HEK293 (cell line): ENCODE measurements at regions not wholly inside any gene's neighbourhood (a gene's known extent, or its start where the extent isn't known, plus 50 kb on each side); places are given as distances from the start of the nearest gene placed in this dataset.

ENCODE experiments used
- CTCF ChIA-PET: fragments of 350-600 bp; formaldehyde crosslinking; extraction: SDS; loops from one replicate; lab custom pipeline; 2021; ENCODE audit warnings: antibody characterized with exemption; lab: Yijun Ruan, JAX
- POLR2A ChIA-PET: fragments of 300-600 bp; formaldehyde crosslinking; extraction: SDS; loops from one replicate; lab custom pipeline; 2020; ENCODE audit warnings: antibody characterized with exemption, inconsistent platforms; lab: Yijun Ruan, JAX
- H3K27ac ChIP-seq: fragments of 200-500 bp; sonication (Bioruptor generic); 2 replicates; pipeline ENCODE4 v1.5.1; 2014; ENCODE audit warnings: low read depth, low read length, control low read depth, inconsistent platforms; ENCODE audit errors: extremely low read depth
- H3K36me3 ChIP-seq, 2 experiments: fragments of 200-500 bp in 1 of 2; sonication (Bioruptor generic) in 1 of 2; 1 replicate in 1 of 2; 2 replicates in 1 of 2; pipeline ENCODE4 v1.5.1; 2014 to 2017; ENCODE audit warnings: inconsistent platforms in 2 of 2, low read length in 2 of 2; ENCODE audit not compliant: control insufficient read depth in 2 of 2, insufficient read depth in 1 of 2
- H3K4me1 ChIP-seq: fragments of 200-500 bp; sonication (Bioruptor generic); 2 replicates; pipeline ENCODE4 v1.5.1; 2014; ENCODE audit warnings: mild to moderate bottlenecking, low read length, inconsistent platforms; ENCODE audit not compliant: control insufficient read depth, insufficient read depth
- H3K4me3 ChIP-seq: 2 replicates; pipeline ENCODE4 v1.5.1; 2011; ENCODE audit warnings: low read depth, mild to moderate bottlenecking, control low read depth, low read length, moderate library complexity
- H3K9me3 ChIP-seq: fragments of 200-500 bp; sonication (Bioruptor generic); 2 replicates; pipeline ENCODE4 v1.5.1; 2014; ENCODE audit warnings: low read depth, low read length, inconsistent platforms; ENCODE audit not compliant: control insufficient read depth, insufficient read depth
- GLIS1 ChIP-seq: fragments of 450-650 bp; formaldehyde crosslinking; IDR thresholded peaks from 2 replicates; pipeline ENCODE4 v1.5.1; 2016; ENCODE audit warnings: missing biosample characterization, missing genetic modification characterization
- MEIS1 ChIP-seq: sonication (generic); formaldehyde crosslinking; IDR thresholded peaks from 2 replicates; pipeline ENCODE4 v1.8.1; 2022; ENCODE audit warnings: missing genetic modification reagents, mild to moderate bottlenecking, borderline replicate concordance
- RBAK ChIP-seq: fragments of 450-650 bp; formaldehyde crosslinking; IDR thresholded peaks from 2 replicates; pipeline ENCODE4 v1.5.1; 2016; ENCODE audit warnings: missing biosample characterization, missing genetic modification characterization
- SETDB1 ChIP-seq: IDR thresholded peaks from one replicate; pipeline ENCODE4 v1.6.1; 2017; ENCODE audit warnings: mild to moderate bottlenecking, low read length, moderate library complexity, mixed read lengths; ENCODE audit not compliant: insufficient read length
- SP2 ChIP-seq: fragments of 450-650 bp; formaldehyde crosslinking; IDR thresholded peaks from 2 replicates; pipeline ENCODE4 v1.5.1; 2016; ENCODE audit warnings: missing biosample characterization, missing genetic modification characterization
- ZFP37 ChIP-seq: fragments of 450-650 bp; formaldehyde crosslinking; IDR thresholded peaks from 2 replicates; pipeline ENCODE4 v1.5.1; 2016; ENCODE audit warnings: missing biosample characterization, missing genetic modification characterization
- ZNF10 ChIP-seq: fragments of 450-650 bp; formaldehyde crosslinking; IDR thresholded peaks from 2 replicates; pipeline ENCODE4 v1.5.1; 2017; ENCODE audit warnings: missing biosample characterization, missing genetic modification characterization
- ZNF114 ChIP-seq: fragments of 450-650 bp; formaldehyde crosslinking; IDR thresholded peaks from 2 replicates; pipeline ENCODE4 v1.5.0; 2017; ENCODE audit warnings: missing biosample characterization, missing genetic modification characterization
- ZNF146 ChIP-seq: fragments of 450-650 bp; formaldehyde crosslinking; IDR thresholded peaks from 2 replicates; pipeline ENCODE4 v1.5.1; 2016; ENCODE audit warnings: missing biosample characterization, missing genetic modification characterization
- ZNF184 ChIP-seq: fragments of 450-650 bp; IDR thresholded peaks from 2 replicates; pipeline ENCODE4 v1.5.1; 2018; ENCODE audit warnings: missing biosample characterization, mild to moderate bottlenecking, missing genetic modification characterization
- ZNF311 ChIP-seq: fragments of 450-650 bp; formaldehyde crosslinking; IDR thresholded peaks from 2 replicates; pipeline ENCODE4 v1.5.1; 2017; ENCODE audit warnings: missing biosample characterization, missing genetic modification characterization, borderline replicate concordance
- ZNF324 ChIP-seq: fragments of 450-650 bp; formaldehyde crosslinking; IDR thresholded peaks from 2 replicates; pipeline ENCODE4 v1.5.1; 2016; ENCODE audit warnings: missing biosample characterization, missing genetic modification characterization
- ZNF394 ChIP-seq: fragments of 450-650 bp; formaldehyde crosslinking; IDR thresholded peaks from 2 replicates; pipeline ENCODE4 v1.5.1; 2016; ENCODE audit warnings: missing biosample characterization, missing genetic modification characterization, mild to moderate bottlenecking, moderate library complexity, borderline replicate concordance
- ZNF473 ChIP-seq: fragments of 450-650 bp; formaldehyde crosslinking; IDR thresholded peaks from 2 replicates; pipeline ENCODE4 v1.5.1; 2017; ENCODE audit warnings: missing biosample characterization, missing genetic modification characterization
- ZNF501 ChIP-seq: fragments of 450-650 bp; formaldehyde crosslinking; IDR thresholded peaks from 2 replicates; pipeline ENCODE4 v1.5.1; 2016; ENCODE audit warnings: missing biosample characterization, missing genetic modification characterization
- ZNF558 ChIP-seq: fragments of 450-650 bp; formaldehyde crosslinking; IDR thresholded peaks from 2 replicates; pipeline ENCODE4 v1.5.1; 2016; ENCODE audit warnings: missing biosample characterization, missing genetic modification characterization
- ZNF600 ChIP-seq: fragments of 450-650 bp; formaldehyde crosslinking; IDR thresholded peaks from 2 replicates; pipeline ENCODE4 v1.5.1; 2016; ENCODE audit warnings: missing biosample characterization, missing genetic modification characterization
- ZNF654 ChIP-seq: fragments of 450-650 bp; formaldehyde crosslinking; IDR thresholded peaks from 2 replicates; pipeline ENCODE4 v1.5.1; 2016; ENCODE audit warnings: low read depth, missing biosample characterization, missing genetic modification characterization
- ZNF707 ChIP-seq: fragments of 450-650 bp; formaldehyde crosslinking; IDR thresholded peaks from 2 replicates; pipeline ENCODE4 v1.5.1; 2016; ENCODE audit warnings: missing biosample characterization, missing genetic modification characterization
- ZNF791 ChIP-seq: fragments of 450-650 bp; formaldehyde crosslinking; IDR thresholded peaks from 2 replicates; pipeline ENCODE4 v1.5.1; 2016; ENCODE audit warnings: missing biosample characterization, missing genetic modification characterization
- TF ChIP-seq, protein P1 (sequence below): fragments of 450-650 bp; formaldehyde crosslinking; IDR thresholded peaks from 2 replicates; pipeline ENCODE4 v1.5.1; 2017; ENCODE audit warnings: missing biosample characterization, mild to moderate bottlenecking, missing genetic modification characterization, moderate library complexity
- TF ChIP-seq, protein P2 (sequence below): fragments of 450-650 bp; formaldehyde crosslinking; IDR thresholded peaks from 2 replicates; pipeline ENCODE4 v1.5.1; 2016; ENCODE audit warnings: missing biosample characterization, missing genetic modification characterization, low read depth
- TF ChIP-seq, protein P3 (sequence below): fragments of 450-650 bp; formaldehyde crosslinking; IDR thresholded peaks from 2 replicates; pipeline ENCODE4 v1.5.1; 2016; ENCODE audit warnings: missing biosample characterization, missing genetic modification characterization
- TF ChIP-seq, protein P4 (sequence below): fragments of 450-650 bp; formaldehyde crosslinking; conservative IDR thresholded peaks from 2 replicates; pipeline ENCODE4 v1.5.1; 2016; ENCODE audit warnings: low read depth, missing biosample characterization, missing genetic modification characterization
- TF ChIP-seq, protein P5 (sequence below): fragments of 450-650 bp; formaldehyde crosslinking; IDR thresholded peaks from 2 replicates; pipeline ENCODE4 v1.5.1; 2016; ENCODE audit warnings: missing biosample characterization, missing genetic modification characterization

DNA sequence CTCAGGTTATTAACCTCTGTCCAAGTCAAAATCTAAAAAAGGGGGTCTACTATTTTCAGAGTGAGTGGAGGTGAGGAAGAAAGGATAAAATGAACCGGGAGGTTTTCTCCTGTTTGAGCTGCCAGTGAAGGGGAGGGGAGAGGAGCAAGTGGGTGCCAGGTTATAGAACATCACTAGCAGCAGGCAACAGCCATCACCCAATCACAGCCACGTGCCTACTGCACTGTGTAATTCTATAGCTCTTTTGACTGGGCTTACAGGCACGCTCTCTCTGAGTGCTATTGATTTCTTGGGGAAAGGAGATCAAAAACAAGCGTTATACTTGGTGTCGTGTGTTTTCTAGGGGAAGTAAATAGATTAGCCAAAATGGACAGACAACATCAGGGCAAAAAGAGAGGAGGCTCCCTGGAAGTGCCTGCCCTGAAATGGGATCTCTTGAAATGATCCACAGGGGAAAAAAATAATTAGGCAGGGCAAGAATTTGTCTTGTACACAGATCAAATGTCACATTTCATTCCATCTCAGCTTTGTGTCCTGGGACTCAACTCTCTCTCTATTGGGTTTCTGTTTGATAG, 300.5 kb upstream of the LCORL start (continued):
- no peak for TF ChIP-seq ZNF114
- no peak for TF ChIP-seq SP2 (tag by site-specific recombination)
- no peak for TF ChIP-seq GLIS1
- TF ChIP-seq, protein P1, sequence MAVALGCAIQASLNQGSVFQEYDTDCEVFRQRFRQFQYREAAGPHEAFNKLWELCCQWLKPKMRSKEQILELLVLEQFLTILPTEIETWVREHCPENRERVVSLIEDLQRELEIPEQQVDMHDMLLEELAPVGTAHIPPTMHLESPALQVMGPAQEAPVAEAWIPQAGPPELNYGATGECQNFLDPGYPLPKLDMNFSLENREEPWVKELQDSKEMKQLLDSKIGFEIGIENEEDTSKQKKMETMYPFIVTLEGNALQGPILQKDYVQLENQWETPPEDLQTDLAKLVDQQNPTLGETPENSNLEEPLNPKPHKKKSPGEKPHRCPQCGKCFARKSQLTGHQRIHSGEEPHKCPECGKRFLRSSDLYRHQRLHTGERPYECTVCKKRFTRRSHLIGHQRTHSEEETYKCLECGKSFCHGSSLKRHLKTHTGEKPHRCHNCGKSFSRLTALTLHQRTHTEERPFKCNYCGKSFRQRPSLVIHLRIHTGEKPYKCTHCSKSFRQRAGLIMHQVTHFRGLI: no peak
- TF ChIP-seq ZNF558 (tag by site-specific recombination): no peak
- no peak for TF ChIP-seq ZNF146
- no peak for TF ChIP-seq ZFP37
- TF ChIP-seq ZNF324 (tag by site-specific recombination): no peak
- TF ChIP-seq ZNF184: no peak
- TF ChIP-seq SETDB1: no peak
- TF ChIP-seq, protein P2, sequence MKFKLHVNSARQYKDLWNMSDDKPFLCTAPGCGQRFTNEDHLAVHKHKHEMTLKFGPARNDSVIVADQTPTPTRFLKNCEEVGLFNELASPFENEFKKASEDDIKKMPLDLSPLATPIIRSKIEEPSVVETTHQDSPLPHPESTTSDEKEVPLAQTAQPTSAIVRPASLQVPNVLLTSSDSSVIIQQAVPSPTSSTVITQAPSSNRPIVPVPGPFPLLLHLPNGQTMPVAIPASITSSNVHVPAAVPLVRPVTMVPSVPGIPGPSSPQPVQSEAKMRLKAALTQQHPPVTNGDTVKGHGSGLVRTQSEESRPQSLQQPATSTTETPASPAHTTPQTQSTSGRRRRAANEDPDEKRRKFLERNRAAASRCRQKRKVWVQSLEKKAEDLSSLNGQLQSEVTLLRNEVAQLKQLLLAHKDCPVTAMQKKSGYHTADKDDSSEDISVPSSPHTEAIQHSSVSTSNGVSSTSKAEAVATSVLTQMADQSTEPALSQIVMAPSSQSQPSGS (tag by site-specific recombination): no peak

DNA sequence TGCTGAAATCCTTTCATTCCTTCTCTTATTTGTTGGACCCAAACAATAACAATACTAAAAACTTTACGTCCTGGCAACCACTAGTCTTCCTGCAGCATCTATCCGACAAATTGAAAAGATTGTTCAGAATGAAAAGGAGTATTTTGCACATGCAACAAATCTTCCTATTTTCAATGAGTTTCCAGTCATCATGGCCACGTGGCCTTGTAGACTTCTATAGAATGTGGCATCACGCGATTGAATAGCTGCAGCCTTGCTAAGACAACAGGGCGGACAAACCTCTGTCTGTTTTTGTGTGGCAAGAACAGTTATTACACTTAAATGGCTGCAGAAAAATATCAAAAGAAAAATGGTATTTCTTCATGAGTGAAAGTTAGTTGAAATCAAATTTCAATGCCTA, 297.9 kb upstream of the LCORL start:
- H3K27ac ChIP-seq: no peak overlapping the region
- TF ChIP-seq ZNF10 (tag by site-specific recombination): no peak
- TF ChIP-seq, protein P3, sequence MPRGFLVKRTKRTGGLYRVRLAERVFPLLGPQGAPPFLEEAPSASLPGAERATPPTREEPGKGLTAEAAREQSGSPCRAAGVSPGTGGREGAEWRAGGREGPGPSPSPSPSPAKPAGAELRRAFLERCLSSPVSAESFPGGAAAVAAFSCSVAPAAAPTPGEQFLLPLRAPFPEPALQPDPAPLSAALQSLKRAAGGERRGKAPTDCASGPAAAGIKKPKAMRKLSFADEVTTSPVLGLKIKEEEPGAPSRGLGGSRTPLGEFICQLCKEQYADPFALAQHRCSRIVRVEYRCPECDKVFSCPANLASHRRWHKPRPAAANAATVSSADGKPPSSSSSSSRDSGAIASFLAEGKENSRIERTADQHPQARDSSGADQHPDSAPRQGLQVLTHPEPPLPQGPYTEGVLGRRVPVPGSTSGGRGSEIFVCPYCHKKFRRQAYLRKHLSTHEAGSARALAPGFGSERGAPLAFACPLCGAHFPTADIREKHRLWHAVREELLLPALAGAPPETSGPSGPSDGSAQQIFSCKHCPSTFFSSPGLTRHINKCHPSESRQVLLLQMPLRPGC (tag by site-specific recombination): no peak
- TF ChIP-seq ZNF600 (tag by site-specific recombination): no peak
- TF ChIP-seq ZNF791 (tag by site-specific recombination): no peak
- no peak for TF ChIP-seq ZNF707 (tag by site-specific recombination)
- no peak for TF ChIP-seq ZNF311 (tag by site-specific recombination)
- no peak for TF ChIP-seq MEIS1 (CRISPR knock-in tag)
- no peak for TF ChIP-seq RBAK (tag by site-specific recombination)
- TF ChIP-seq ZNF394 (tag by site-specific recombination): no peak
- TF ChIP-seq ZNF501 (tag by site-specific recombination): no peak
- TF ChIP-seq ZNF654 (tag by site-specific recombination): no peak
- no peak for TF ChIP-seq ZNF146
- TF ChIP-seq ZNF473 (tag by site-specific recombination): no peak
- TF ChIP-seq, protein P4, sequence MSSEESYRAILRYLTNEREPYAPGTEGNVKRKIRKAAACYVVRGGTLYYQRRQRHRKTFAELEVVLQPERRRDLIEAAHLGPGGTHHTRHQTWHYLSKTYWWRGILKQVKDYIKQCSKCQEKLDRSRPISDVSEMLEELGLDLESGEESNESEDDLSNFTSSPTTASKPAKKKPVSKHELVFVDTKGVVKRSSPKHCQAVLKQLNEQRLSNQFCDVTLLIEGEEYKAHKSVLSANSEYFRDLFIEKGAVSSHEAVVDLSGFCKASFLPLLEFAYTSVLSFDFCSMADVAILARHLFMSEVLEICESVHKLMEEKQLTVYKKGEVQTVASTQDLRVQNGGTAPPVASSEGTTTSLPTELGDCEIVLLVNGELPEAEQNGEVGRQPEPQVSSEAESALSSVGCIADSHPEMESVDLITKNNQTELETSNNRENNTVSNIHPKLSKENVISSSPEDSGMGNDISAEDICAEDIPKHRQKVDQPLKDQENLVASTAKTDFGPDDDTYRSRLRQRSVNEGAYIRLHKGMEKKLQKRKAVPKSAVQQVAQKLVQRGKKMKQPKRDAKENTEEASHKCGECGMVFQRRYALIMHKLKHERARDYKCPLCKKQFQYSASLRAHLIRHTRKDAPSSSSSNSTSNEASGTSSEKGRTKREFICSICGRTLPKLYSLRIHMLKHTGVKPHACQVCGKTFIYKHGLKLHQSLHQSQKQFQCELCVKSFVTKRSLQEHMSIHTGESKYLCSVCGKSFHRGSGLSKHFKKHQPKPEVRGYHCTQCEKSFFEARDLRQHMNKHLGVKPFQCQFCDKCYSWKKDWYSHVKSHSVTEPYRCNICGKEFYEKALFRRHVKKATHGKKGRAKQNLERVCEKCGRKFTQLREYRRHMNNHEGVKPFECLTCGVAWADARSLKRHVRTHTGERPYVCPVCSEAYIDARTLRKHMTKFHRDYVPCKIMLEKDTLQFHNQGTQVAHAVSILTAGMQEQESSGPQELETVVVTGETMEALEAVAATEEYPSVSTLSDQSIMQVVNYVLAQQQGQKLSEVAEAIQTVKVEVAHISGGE (tag by site-specific recombination): no peak
- TF ChIP-seq, protein P5, sequence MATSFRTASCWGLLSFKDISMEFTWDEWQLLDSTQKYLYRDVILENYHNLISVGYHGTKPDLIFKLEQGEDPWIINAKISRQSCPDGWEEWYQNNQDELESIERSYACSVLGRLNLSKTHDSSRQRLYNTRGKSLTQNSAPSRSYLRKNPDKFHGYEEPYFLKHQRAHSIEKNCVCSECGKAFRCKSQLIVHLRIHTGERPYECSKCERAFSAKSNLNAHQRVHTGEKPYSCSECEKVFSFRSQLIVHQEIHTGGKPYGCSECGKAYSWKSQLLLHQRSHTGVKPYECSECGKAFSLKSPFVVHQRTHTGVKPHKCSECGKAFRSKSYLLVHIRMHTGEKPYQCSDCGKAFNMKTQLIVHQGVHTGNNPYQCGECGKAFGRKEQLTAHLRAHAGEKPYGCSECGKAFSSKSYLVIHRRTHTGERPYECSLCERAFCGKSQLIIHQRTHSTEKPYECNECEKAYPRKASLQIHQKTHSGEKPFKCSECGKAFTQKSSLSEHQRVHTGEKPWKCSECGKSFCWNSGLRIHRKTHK (tag by site-specific recombination): no peak
- TF ChIP-seq, protein P2 (tag by site-specific recombination): no peak
- TF ChIP-seq, all 188 proteins: peak for 0
- CTCF ChIA-PET: no interaction called here
- no peaks in the 10 kb centered on the region for H3K9me3 ChIP-seq
- H3K4me3 ChIP-seq: no peak overlapping the region
- POLR2A ChIA-PET: no interaction called here
- no peaks in the 10 kb centered on the region for H3K4me1 ChIP-seq
- no peaks in the 10 kb centered on the region for H3K36me3 ChIP-seq
